CD14-positive monocyte (primary cell): ENCODE measurements at regions not wholly inside any gene's neighbourhood (a gene's known extent, or its start where the extent isn't known, plus 50 kb on each side); places are given as distances from the start of the nearest gene placed in this dataset.

Experiments
- DNase-seq, 3 donors: peaks; one replicate each; pipeline ENCODE4 v3.0.0-alpha.2; 2011 to 2022
- H2AFZ ChIP-seq: 2 replicates; pipeline ENCODE4 v1.6.0; 2012; ENCODE audit warnings: mild to moderate bottlenecking, low read depth, low read length, inconsistent platforms; ENCODE audit not compliant: insufficient read depth, poor library complexity, severe bottlenecking
- H3K27ac ChIP-seq, 2 donors: 1 replicate in 1 of 2; 2 replicates in 1 of 2; pipeline ENCODE4 v1.5.1; 2012 to 2013; ENCODE audit warnings: low read length in 2 of 2, control low read depth in 1 of 2, inconsistent platforms in 1 of 2, low read depth in 1 of 2, mild to moderate bottlenecking in 1 of 2
- H3K27me3 ChIP-seq, 2 donors: one replicate each; pipeline versions ENCODE4 v1.6.0 to v1.6.1; 2011 to 2013; ENCODE audit warnings: low read length in 2 of 2; ENCODE audit not compliant: control insufficient read depth in 2 of 2, insufficient read depth in 2 of 2
- H3K36me3 ChIP-seq, 2 donors: replicated peaks in 1 of 2; 1 replicate in 1 of 2; 2 replicates in 1 of 2; pipeline versions ENCODE4 v1.5.1 to v1.6.1; 2012 to 2013; ENCODE audit warnings: low read length in 2 of 2, control low read depth in 1 of 2, inconsistent platforms in 1 of 2, mild to moderate bottlenecking in 1 of 2; ENCODE audit not compliant: insufficient read depth in 2 of 2, control insufficient read depth in 1 of 2
- H3K4me1 ChIP-seq, 2 donors: 1 replicate in 1 of 2; 2 replicates in 1 of 2; pipeline versions ENCODE4 v1.5.1 to v1.6.1; 2012 to 2013; ENCODE audit warnings: low read length in 2 of 2, control low read depth in 1 of 2, inconsistent platforms in 1 of 2, mild to moderate bottlenecking in 1 of 2, moderate library complexity in 1 of 2; ENCODE audit not compliant: insufficient read depth in 2 of 2, control insufficient read depth in 1 of 2
- H3K4me2 ChIP-seq: replicated peaks from 2 replicates; pipeline ENCODE3; 2012; ENCODE audit warnings: low read length, moderate library complexity, mild to moderate bottlenecking; ENCODE audit not compliant: poor library complexity, severe bottlenecking; ENCODE audit errors: extremely low read depth
- H3K4me3 ChIP-seq, 3 experiments: fragments of 200-600 bp in 1 of 3; sonication (generic) in 1 of 3; replicated peaks in 1 of 3; 1 replicate in 2 of 3; 2 replicates in 1 of 3; pipeline ENCODE4 v1.5.1; 2011 to 2013; ENCODE audit warnings: low read length in 3 of 3, mild to moderate bottlenecking in 3 of 3, control low read depth in 2 of 3, low read depth in 2 of 3, inconsistent platforms in 1 of 3, moderate library complexity in 1 of 3
- H3K79me2 ChIP-seq: 2 replicates; pipeline ENCODE4 v1.6.0; 2012; ENCODE audit warnings: mild to moderate bottlenecking, control low read depth, inconsistent platforms, low read length, moderate library complexity; ENCODE audit not compliant: insufficient read depth
- H3K9ac ChIP-seq: 2 replicates; pipeline ENCODE4 v1.6.0; 2017; ENCODE audit warnings: low read length, mild to moderate bottlenecking; ENCODE audit not compliant: insufficient read depth, poor library complexity, severe bottlenecking
- H3K9me3 ChIP-seq, 2 donors: replicated peaks in 1 of 2; 1 replicate in 1 of 2; 2 replicates in 1 of 2; pipeline versions ENCODE4 v1.5.1 to v1.6.1; 2012 to 2013; ENCODE audit warnings: low read length in 2 of 2, control low read depth in 1 of 2; ENCODE audit not compliant: control insufficient read depth in 1 of 2, insufficient read depth in 1 of 2
- H4K20me1 ChIP-seq: 2 replicates; pipeline ENCODE4 v1.6.0; 2012; ENCODE audit warnings: mild to moderate bottlenecking, low read length, control low read depth, moderate library complexity; ENCODE audit not compliant: insufficient read depth
- H3K27ac Mint-ChIP-seq, 7 donors: one replicate each; pipeline ENCODE4 v1.8.0; 2020; ENCODE audit warnings: mild to moderate bottlenecking in 7 of 7, mixed read lengths in 7 of 7, moderate library complexity in 6 of 7, inconsistent platforms in 2 of 7
- H3K27me3 Mint-ChIP-seq, 3 donors: one replicate each; pipeline ENCODE4 v1.8.0; 2021 to 2022; ENCODE audit warnings: low read depth in 3 of 3, mild to moderate bottlenecking in 3 of 3, mixed read lengths in 3 of 3, moderate library complexity in 3 of 3, inconsistent platforms in 1 of 3
- H3K36me3 Mint-ChIP-seq, 2 donors: one replicate each; pipeline ENCODE4 v1.8.0; 2020; ENCODE audit warnings: mixed read lengths in 2 of 2, inconsistent platforms in 1 of 2, mild to moderate bottlenecking in 1 of 2
- H3K4me1 Mint-ChIP-seq: one replicate; pipeline ENCODE4 v1.8.0; 2020; ENCODE audit warnings: mild to moderate bottlenecking, mixed read lengths
- H3K4me3 Mint-ChIP-seq, 2 donors: one replicate each; pipeline ENCODE4 v1.8.0; 2020; ENCODE audit warnings: mild to moderate bottlenecking in 2 of 2, mixed read lengths in 2 of 2, moderate library complexity in 1 of 2
- H3K9me3 Mint-ChIP-seq, 7 donors: one replicate each; pipeline ENCODE4 v1.8.0; 2020 to 2022; ENCODE audit warnings: mixed read lengths in 7 of 7, mild to moderate bottlenecking in 6 of 7, moderate library complexity in 6 of 7, inconsistent platforms in 2 of 7
- CTCF ChIP-seq: fragments of 200-600 bp; IDR thresholded peaks from one replicate; pipeline ENCODE4 v1.8.0; 2022; ENCODE audit warnings: antibody characterized with exemption, mild to moderate bottlenecking
- WGBS: methylation state at CpG from one replicate; pipeline ENCODE4 v1.1.5; 2013; ENCODE audit warnings: missing lambda C conversion rate; ENCODE audit not compliant: insufficient coverage; 5-methylcytosine and 5-hydroxymethylcytosine counted together
- intact Hi-C, 2 donors: fragments of 100-400 bp; cut with micrococcal nuclease; formaldehyde crosslinking; loops; one replicate each; pipeline versions ENCODE4 v1.15.0 to v1.15.1; 2023

GRCh38 chr5:61622156-61622555 is 290.1 kb downstream of the ZSWIM6 start:
- DNase-seq: peak in 1 of 3 donors; percentile 27
- WGBS: 0% methylated on average over 1 of the region's 2 CpGs
- H3K9ac ChIP-seq: no peak overlapping the region
- TF ChIP-seq CTCF: no peak
- no peak overlapping the region for H3K4me3 ChIP-seq
- peaks cover 23 to 24% of the 10 kb centered on the region in 2 donors for H3K4me1 ChIP-seq
- no peaks in the 10 kb centered on the region for H3K36me3 ChIP-seq
- H2AFZ ChIP-seq: no peak overlapping the region
- H3K27ac ChIP-seq: no peak overlapping the region
- H3K9me3 ChIP-seq: no peaks in the 10 kb centered on the region
- Mint-ChIP-seq H3K4me1 (peaks cover 22% of the 10 kb centered on the region), H3K27ac (peak overlapping the region in 1 of 7 donors; percentile 3), H3K27me3 (peaks cover 10 to 22% (median 14%) of the 10 kb centered on the region in 3 donors), H3K9me3 (no peaks in the 10 kb centered on the region), H3K36me3 (no peaks in the 10 kb centered on the region), H3K4me3 (no peak overlapping the region)
- no peaks in the 10 kb centered on the region for H3K79me2 ChIP-seq
- intact Hi-C loops: no loop called here
- no peak overlapping the region for H3K4me2 ChIP-seq
- peaks cover 4 to 7% of the 10 kb centered on the region in 2 donors for H3K27me3 ChIP-seq
- H4K20me1 ChIP-seq: no peaks in the 10 kb centered on the region

GRCh38 chr5:61623401-61624069 is 291.5 kb downstream of the ZSWIM6 start:
- no peak overlapping the region for H2AFZ ChIP-seq
- Mint-ChIP-seq H3K27me3 (peaks cover 10 to 22% (median 14%) of the 10 kb centered on the region in 3 donors), H3K27ac (no peak overlapping the region), H3K4me3 (no peak overlapping the region), H3K36me3 (no peaks in the 10 kb centered on the region), H3K9me3 (no peaks in the 10 kb centered on the region), H3K4me1 (peaks cover 25% of the 10 kb centered on the region)
- H3K36me3 ChIP-seq: no peaks in the 10 kb centered on the region
- TF ChIP-seq CTCF: no peak
- no peak overlapping the region for H3K4me3 ChIP-seq
- intact Hi-C loops: no loop called here
- H3K9ac ChIP-seq: no peak overlapping the region
- DNase-seq: no peak
- peaks cover 24 to 25% of the 10 kb centered on the region in 2 donors for H3K4me1 ChIP-seq
- no peak overlapping the region for H3K27ac ChIP-seq
- 89% methylated on average over 3 of the region's 5 CpGs for WGBS
- H3K79me2 ChIP-seq: no peaks in the 10 kb centered on the region
- H3K4me2 ChIP-seq: no peak overlapping the region
- peaks cover 4 to 7% of the 10 kb centered on the region in 2 donors for H3K27me3 ChIP-seq
- H4K20me1 ChIP-seq: no peaks in the 10 kb centered on the region
- no peaks in the 10 kb centered on the region for H3K9me3 ChIP-seq
